ENCODE measurements at regions not wholly inside any gene's neighbourhood (a gene's known extent, or its start where the extent isn't known, plus 50 kb on each side); places are given as distances from the start of the nearest gene placed in this dataset.

- TF ChIP-seq POLR2A (IDR thresholded peaks at IDR 0.05), result no peak
- TF ChIP-seq, protein P1, sequence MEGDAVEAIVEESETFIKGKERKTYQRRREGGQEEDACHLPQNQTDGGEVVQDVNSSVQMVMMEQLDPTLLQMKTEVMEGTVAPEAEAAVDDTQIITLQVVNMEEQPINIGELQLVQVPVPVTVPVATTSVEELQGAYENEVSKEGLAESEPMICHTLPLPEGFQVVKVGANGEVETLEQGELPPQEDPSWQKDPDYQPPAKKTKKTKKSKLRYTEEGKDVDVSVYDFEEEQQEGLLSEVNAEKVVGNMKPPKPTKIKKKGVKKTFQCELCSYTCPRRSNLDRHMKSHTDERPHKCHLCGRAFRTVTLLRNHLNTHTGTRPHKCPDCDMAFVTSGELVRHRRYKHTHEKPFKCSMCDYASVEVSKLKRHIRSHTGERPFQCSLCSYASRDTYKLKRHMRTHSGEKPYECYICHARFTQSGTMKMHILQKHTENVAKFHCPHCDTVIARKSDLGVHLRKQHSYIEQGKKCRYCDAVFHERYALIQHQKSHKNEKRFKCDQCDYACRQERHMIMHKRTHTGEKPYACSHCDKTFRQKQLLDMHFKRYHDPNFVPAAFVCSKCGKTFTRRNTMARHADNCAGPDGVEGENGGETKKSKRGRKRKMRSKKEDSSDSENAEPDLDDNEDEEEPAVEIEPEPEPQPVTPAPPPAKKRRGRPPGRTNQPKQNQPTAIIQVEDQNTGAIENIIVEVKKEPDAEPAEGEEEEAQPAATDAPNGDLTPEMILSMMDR (IDR thresholded peaks at IDR 0.05 in 8 of 11, conservative IDR thresholded peaks at IDR 0.05 in 3 of 11), result no peak
Measured at GRCh38 chr4:18878561-18878960, 857.0 kb upstream of the LCORL start.
